ENCODE measurements at regions not wholly inside any gene's neighbourhood (a gene's known extent, or its start where the extent isn't known, plus 50 kb on each side); places are given as distances from the start of the nearest gene placed in this dataset.

DNA sequence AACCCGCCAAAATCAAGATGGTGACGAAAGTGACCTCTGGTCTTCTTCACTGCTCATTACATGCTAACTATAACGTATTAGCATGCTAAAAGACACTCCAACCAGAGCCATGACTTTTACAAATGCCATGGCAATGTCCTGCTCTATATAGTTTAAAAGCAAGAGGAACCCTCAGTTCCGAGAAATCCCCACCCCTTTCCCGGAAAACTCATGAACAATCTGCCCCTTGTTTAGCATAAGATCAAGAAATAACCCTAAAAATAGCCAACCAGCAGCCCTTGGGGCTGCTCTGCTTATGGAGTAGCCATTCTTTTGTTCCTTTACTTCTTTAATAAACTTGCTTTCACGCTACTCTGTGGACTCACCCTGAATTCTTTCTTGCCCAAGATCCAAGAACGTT lies 463.5 kb upstream of the FAM241A start:
- TF ChIP-seq, protein P1, sequence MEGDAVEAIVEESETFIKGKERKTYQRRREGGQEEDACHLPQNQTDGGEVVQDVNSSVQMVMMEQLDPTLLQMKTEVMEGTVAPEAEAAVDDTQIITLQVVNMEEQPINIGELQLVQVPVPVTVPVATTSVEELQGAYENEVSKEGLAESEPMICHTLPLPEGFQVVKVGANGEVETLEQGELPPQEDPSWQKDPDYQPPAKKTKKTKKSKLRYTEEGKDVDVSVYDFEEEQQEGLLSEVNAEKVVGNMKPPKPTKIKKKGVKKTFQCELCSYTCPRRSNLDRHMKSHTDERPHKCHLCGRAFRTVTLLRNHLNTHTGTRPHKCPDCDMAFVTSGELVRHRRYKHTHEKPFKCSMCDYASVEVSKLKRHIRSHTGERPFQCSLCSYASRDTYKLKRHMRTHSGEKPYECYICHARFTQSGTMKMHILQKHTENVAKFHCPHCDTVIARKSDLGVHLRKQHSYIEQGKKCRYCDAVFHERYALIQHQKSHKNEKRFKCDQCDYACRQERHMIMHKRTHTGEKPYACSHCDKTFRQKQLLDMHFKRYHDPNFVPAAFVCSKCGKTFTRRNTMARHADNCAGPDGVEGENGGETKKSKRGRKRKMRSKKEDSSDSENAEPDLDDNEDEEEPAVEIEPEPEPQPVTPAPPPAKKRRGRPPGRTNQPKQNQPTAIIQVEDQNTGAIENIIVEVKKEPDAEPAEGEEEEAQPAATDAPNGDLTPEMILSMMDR (IDR thresholded peaks at IDR 0.05), result no peak
- TF ChIP-seq TCF7L2 (IDR thresholded peaks at IDR 0.05; ENCODE audit: low read depth, low read length), result no peak
- no peak for TF ChIP-seq POLR2AphosphoS5 (IDR thresholded peaks at IDR 0.05; ENCODE audit: low read depth, low read length)
- no peak for TF ChIP-seq SIN3A (IDR thresholded peaks at IDR 0.05; ENCODE audit: borderline replicate concordance, insufficient read depth, low read depth, low read length)
